HEK293 (cell line): ENCODE measurements at regions not wholly inside any gene's neighbourhood (a gene's known extent, or its start where the extent isn't known, plus 50 kb on each side); places are given as distances from the start of the nearest gene placed in this dataset.

ENCODE experiments used
- SCRT2 ChIP-seq: fragments of 450-650 bp; formaldehyde crosslinking; IDR thresholded peaks from 2 replicates; pipeline ENCODE4 v1.5.1; 2016; ENCODE audit warnings: missing biosample characterization, missing genetic modification characterization
- ZNF121 ChIP-seq: fragments of 450-650 bp; formaldehyde crosslinking; IDR thresholded peaks from 2 replicates; pipeline ENCODE4 v1.5.1; 2016; ENCODE audit warnings: missing biosample characterization, missing genetic modification characterization
- ZNF530 ChIP-seq: fragments of 450-650 bp; formaldehyde crosslinking; IDR thresholded peaks from 2 replicates; pipeline ENCODE4 v1.5.1; 2016; ENCODE audit warnings: low read depth, missing biosample characterization, missing genetic modification characterization
- ZNF660 ChIP-seq: fragments of 450-650 bp; IDR thresholded peaks from 2 replicates; pipeline ENCODE4 v1.5.1; 2018; ENCODE audit warnings: missing biosample characterization, mild to moderate bottlenecking, missing genetic modification characterization
- TF ChIP-seq, protein P1 (sequence below): fragments of 450-650 bp; formaldehyde crosslinking; IDR thresholded peaks from 2 replicates; pipeline ENCODE4 v1.5.1; 2016; ENCODE audit warnings: missing biosample characterization, missing genetic modification characterization
- TF ChIP-seq, protein P2 (sequence below): fragments of 450-650 bp; formaldehyde crosslinking; IDR thresholded peaks from 2 replicates; pipeline ENCODE4; 2016; ENCODE audit warnings: missing biosample characterization, missing genetic modification characterization
- TF ChIP-seq, protein P3 (sequence below): fragments of 450-650 bp; formaldehyde crosslinking; IDR thresholded peaks from 2 replicates; pipeline ENCODE4 v1.5.1; 2016; ENCODE audit warnings: missing biosample characterization, missing genetic modification characterization, borderline replicate concordance

DNA sequence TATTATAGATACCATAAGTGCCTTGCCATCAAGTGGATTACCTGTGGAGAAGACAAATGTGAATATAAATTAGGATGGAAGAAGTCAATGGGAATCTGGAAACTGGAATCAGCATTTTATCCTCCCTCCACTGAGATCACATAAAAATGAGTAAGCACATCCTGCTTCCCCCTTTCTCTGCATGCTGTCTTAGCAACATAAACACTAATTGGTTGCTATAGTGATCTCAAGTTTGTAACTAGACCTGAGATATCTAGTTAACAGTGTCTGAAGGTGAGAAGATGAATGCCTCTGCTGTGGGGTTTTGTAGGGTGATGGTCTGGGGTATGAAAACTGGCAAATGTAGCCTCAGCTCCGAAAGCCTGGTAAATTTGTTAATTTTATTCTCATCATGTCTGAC lies 1357.5 kb upstream of the CELF4 start:
- no peak for TF ChIP-seq ZNF121
- no peak for TF ChIP-seq ZNF660 (tag by site-specific recombination)
- TF ChIP-seq SCRT2 (tag by site-specific recombination) = no peak
- TF ChIP-seq, protein P1, sequence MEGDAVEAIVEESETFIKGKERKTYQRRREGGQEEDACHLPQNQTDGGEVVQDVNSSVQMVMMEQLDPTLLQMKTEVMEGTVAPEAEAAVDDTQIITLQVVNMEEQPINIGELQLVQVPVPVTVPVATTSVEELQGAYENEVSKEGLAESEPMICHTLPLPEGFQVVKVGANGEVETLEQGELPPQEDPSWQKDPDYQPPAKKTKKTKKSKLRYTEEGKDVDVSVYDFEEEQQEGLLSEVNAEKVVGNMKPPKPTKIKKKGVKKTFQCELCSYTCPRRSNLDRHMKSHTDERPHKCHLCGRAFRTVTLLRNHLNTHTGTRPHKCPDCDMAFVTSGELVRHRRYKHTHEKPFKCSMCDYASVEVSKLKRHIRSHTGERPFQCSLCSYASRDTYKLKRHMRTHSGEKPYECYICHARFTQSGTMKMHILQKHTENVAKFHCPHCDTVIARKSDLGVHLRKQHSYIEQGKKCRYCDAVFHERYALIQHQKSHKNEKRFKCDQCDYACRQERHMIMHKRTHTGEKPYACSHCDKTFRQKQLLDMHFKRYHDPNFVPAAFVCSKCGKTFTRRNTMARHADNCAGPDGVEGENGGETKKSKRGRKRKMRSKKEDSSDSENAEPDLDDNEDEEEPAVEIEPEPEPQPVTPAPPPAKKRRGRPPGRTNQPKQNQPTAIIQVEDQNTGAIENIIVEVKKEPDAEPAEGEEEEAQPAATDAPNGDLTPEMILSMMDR (tag by site-specific recombination) = no peak
- TF ChIP-seq, protein P2, sequence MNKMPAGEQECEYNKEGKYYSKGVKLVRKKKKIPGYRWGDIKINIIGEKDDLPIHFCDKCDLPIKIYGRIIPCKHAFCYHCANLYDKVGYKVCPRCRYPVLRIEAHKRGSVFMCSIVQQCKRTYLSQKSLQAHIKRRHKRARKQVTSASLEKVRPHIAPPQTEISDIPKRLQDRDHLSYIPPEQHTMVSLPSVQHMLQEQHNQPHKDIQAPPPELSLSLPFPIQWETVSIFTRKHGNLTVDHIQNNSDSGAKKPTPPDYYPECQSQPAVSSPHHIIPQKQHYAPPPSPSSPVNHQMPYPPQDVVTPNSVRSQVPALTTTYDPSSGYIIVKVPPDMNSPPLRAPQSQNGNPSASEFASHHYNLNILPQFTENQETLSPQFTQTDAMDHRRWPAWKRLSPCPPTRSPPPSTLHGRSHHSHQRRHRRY = no peak
- TF ChIP-seq, protein P3, sequence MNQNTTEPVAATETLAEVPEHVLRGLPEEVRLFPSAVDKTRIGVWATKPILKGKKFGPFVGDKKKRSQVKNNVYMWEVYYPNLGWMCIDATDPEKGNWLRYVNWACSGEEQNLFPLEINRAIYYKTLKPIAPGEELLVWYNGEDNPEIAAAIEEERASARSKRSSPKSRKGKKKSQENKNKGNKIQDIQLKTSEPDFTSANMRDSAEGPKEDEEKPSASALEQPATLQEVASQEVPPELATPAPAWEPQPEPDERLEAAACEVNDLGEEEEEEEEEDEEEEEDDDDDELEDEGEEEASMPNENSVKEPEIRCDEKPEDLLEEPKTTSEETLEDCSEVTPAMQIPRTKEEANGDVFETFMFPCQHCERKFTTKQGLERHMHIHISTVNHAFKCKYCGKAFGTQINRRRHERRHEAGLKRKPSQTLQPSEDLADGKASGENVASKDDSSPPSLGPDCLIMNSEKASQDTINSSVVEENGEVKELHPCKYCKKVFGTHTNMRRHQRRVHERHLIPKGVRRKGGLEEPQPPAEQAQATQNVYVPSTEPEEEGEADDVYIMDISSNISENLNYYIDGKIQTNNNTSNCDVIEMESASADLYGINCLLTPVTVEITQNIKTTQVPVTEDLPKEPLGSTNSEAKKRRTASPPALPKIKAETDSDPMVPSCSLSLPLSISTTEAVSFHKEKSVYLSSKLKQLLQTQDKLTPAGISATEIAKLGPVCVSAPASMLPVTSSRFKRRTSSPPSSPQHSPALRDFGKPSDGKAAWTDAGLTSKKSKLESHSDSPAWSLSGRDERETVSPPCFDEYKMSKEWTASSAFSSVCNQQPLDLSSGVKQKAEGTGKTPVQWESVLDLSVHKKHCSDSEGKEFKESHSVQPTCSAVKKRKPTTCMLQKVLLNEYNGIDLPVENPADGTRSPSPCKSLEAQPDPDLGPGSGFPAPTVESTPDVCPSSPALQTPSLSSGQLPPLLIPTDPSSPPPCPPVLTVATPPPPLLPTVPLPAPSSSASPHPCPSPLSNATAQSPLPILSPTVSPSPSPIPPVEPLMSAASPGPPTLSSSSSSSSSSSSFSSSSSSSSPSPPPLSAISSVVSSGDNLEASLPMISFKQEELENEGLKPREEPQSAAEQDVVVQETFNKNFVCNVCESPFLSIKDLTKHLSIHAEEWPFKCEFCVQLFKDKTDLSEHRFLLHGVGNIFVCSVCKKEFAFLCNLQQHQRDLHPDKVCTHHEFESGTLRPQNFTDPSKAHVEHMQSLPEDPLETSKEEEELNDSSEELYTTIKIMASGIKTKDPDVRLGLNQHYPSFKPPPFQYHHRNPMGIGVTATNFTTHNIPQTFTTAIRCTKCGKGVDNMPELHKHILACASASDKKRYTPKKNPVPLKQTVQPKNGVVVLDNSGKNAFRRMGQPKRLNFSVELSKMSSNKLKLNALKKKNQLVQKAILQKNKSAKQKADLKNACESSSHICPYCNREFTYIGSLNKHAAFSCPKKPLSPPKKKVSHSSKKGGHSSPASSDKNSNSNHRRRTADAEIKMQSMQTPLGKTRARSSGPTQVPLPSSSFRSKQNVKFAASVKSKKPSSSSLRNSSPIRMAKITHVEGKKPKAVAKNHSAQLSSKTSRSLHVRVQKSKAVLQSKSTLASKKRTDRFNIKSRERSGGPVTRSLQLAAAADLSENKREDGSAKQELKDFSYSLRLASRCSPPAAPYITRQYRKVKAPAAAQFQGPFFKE = no peak
- TF ChIP-seq ZNF530 (tag by site-specific recombination) = no peak
